ENCODE measurements at regions not wholly inside any gene's neighbourhood (a gene's known extent, or its start where the extent isn't known, plus 50 kb on each side); places are given as distances from the start of the nearest gene placed in this dataset.

- Histone ChIP-seq H3K36me3 (ENCODE audit: control insufficient read depth, insufficient read depth, low read length) (no peaks in the 10 kb centered on the region), H3K27me3 (ENCODE audit: control insufficient read depth, insufficient read depth, low read length) (no peaks in the 10 kb centered on the region; the same call in none of the 2 replicates), H2AFZ (replicated peaks; ENCODE audit: low read length, poor library complexity) (no peak overlapping the region), H3K18ac (ENCODE audit: low read depth, low read length) (no peak overlapping the region), H3K23ac (ENCODE audit: low read depth, low read length) (no peak overlapping the region), H3K79me1 (ENCODE audit: low read depth in 1 of 2, low read length in 2 of 2) (no peaks in the 10 kb centered on the region), H3K4me3 (ENCODE audit: insufficient read depth, low read depth, low read length) (no peak overlapping the region), H3K9ac (ENCODE audit: low read depth, low read length) (no peak overlapping the region), H2BK20ac (ENCODE audit: low read depth, low read length) (no peak overlapping the region), H3K14ac (replicated peaks; ENCODE audit: low read depth, low read length) (no peak overlapping the region), H4K20me1 (ENCODE audit: insufficient read depth, low read length) (no peaks in the 10 kb centered on the region), H3K4me1 (ENCODE audit: control insufficient read depth, insufficient read depth, low read length) (no peaks in the 10 kb centered on the region), H2BK5ac (ENCODE audit: low read depth, low read length, poor library complexity, severe bottlenecking) (no peak overlapping the region), H4K8ac (ENCODE audit: low read depth in 2 of 2, low read length in 2 of 2) (no peak overlapping the region), H3K9me1 (ENCODE audit: insufficient read depth, low read length) (no peaks in the 10 kb centered on the region), H3K56ac (ENCODE audit: extremely low read depth, insufficient read depth, low read length) (no peak overlapping the region), H4K91ac (ENCODE audit: insufficient read depth, low read depth, low read length) (no peak overlapping the region), H3K4ac (ENCODE audit: low read depth, low read length) (no peak overlapping the region), H3K4me2 (ENCODE audit: low read depth, low read length) (no peak overlapping the region), H3K9me3 (ENCODE audit: control insufficient read depth, insufficient read depth, low read length) (no peaks in the 10 kb centered on the region), H2BK15ac (ENCODE audit: low read depth, low read length) (no peak overlapping the region), H4K5ac (ENCODE audit: low read depth, low read length) (no peak overlapping the region), H2AK9ac (replicated peaks; ENCODE audit: low read depth, low read length, poor library complexity) (no peak overlapping the region), H2AK5ac (ENCODE audit: low read depth, low read length) (no peak overlapping the region), H3K27ac (ENCODE audit: insufficient read depth, low read length) (no peak overlapping the region), H2BK120ac (ENCODE audit: low read depth, low read length) (no peak overlapping the region)
- WGBS, 2 experiments (ENCODE audit: extremely low coverage in 2 of 2, insufficient read length in 1 of 2) = 17% methylated on average over 2 of the region's 9 CpGs; no CpG with 5 or more reads in 1 of the 2 experiments
- POLR2A ChIA-PET (ENCODE audit: unreplicated experiment) = no interaction called here
- dilution Hi-C loops (cut with HindIII; ENCODE audit: low sequenced_read_pairs, unreplicated experiment) (no loop called here), in situ Hi-C loops (cut with MboI; ENCODE audit: low sequenced_read_pairs) (no loop called here), intact Hi-C loops (cut with micrococcal nuclease) (no loop called here)
- TF ChIP-seq MAZ (IDR thresholded peaks at IDR 0.05; ENCODE audit: borderline replicate concordance, low read depth, low read length) = no peak
- TF ChIP-seq NFE2L2 (IDR thresholded peaks at IDR 0.05; ENCODE audit: low read depth, low read length) = no peak
- no peak for TF ChIP-seq RFX5 (IDR thresholded peaks at IDR 0.05; ENCODE audit: low read depth, low read length)
- no peak for TF ChIP-seq FOS (IDR thresholded peaks at IDR 0.05; ENCODE audit: low read depth, low read length)
- TF ChIP-seq SMC3 (IDR thresholded peaks at IDR 0.05; ENCODE audit: low read depth, low read length) = no peak
- TF ChIP-seq RCOR1 (IDR thresholded peaks at IDR 0.05; ENCODE audit: insufficient replicate concordance, low read length) = no peak
- TF ChIP-seq ELK1 (IDR thresholded peaks at IDR 0.05; ENCODE audit: borderline replicate concordance, low read depth, low read length) = no peak
- TF ChIP-seq RAD21 (IDR thresholded peaks at IDR 0.05; ENCODE audit: low read length) = no peak
- TF ChIP-seq CEBPB (IDR thresholded peaks at IDR 0.05; ENCODE audit: low read depth, low read length) = no peak
- TF ChIP-seq POLR2A (IDR thresholded peaks at IDR 0.05; ENCODE audit: low read depth, low read length) = no peak
- no peak for TF ChIP-seq USF2 (IDR thresholded peaks at IDR 0.05; ENCODE audit: low read depth, low read length)
- TF ChIP-seq MXI1 (IDR thresholded peaks at IDR 0.05; ENCODE audit: borderline replicate concordance, low read depth, low read length) = no peak
- no peak for TF ChIP-seq BHLHE40 (IDR thresholded peaks at IDR 0.05; ENCODE audit: low read depth, low read length)
- no peak for TF ChIP-seq CTCF (conservative IDR thresholded peaks at IDR 0.05; ENCODE audit: low read depth, low read length)
- TF ChIP-seq MAFK (IDR thresholded peaks at IDR 0.05; ENCODE audit: low read depth, low read length) = no peak
- CTCF ChIA-PET = no interaction called here
- no peak for DNase-seq
- no peak for ATAC-seq (ENCODE audit: low read depth)
- BruUV-seq (replicated peaks) = no TSS peak
These were observed 134.4 kb upstream of the CST7 start for GRCh38 chr20:24814556-24815195.
